ENCODE measurements at regions not wholly inside any gene's neighbourhood (a gene's known extent, or its start where the extent isn't known, plus 50 kb on each side); places are given as distances from the start of the nearest gene placed in this dataset.

DNA sequence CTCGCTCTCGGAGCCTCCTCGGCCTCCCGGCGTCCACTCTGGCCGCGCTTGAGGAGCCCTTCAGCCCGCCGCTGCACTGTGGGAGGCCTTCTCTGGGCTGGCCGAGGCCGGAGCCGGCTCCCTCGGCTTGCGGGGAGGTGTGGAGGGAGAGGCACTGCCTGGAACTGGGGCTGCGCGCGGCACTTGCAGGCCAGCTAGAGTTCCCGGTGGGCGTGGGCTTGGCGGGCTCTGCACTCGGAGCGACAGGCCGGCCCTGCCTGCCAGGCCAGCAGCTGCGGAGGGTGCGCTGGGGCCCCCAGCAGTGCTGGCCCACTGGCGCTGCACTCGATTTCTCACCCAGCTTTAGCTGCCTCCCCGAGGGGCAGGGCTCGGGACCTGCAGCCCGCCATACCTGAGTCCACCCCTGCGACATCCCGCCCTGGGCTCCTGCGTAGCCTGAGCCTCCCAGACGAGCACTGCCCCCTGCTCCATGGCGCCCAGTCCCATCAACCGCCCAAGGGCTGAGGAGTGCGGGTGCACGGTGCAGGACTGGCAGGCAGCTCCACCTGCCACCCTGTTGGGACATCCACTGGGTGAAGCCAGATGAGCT, 765.0 kb downstream of the IGSF11 start:
- DNase-seq (ENCODE audit: low read depth) = no peak

- no peak for DNase-seq (ENCODE audit: low read depth)
Observed at GRCh38 chr3:118272991-118273390, 761.7 kb downstream of the IGSF11 start.

GRCh38 chr3:118277814-118278213, 756.8 kb downstream of the IGSF11 start:
- no peak for DNase-seq (ENCODE audit: low read depth)

GRCh38 chr3:118292841-118293240, 741.8 kb downstream of the IGSF11 start:
- DNase-seq (ENCODE audit: low read depth) = no peak

- no peak for DNase-seq (ENCODE audit: low read depth)
Observed at GRCh38 chr3:118298133-118298532, 736.5 kb downstream of the IGSF11 start.

GRCh38 chr3:118304557-118304956, 730.1 kb downstream of the IGSF11 start:
- DNase-seq (ENCODE audit: low read depth) = no peak

- DNase-seq (ENCODE audit: low read depth) = no peak
Observed at GRCh38 chr3:118332699-118333098, 701.9 kb downstream of the IGSF11 start.

GRCh38 chr3:118337649-118338048, 697.0 kb downstream of the IGSF11 start:
- no peak for DNase-seq (ENCODE audit: low read depth)

- no peak for DNase-seq (ENCODE audit: low read depth)
Observed at GRCh38 chr3:118347396-118348168, 687.1 kb downstream of the IGSF11 start.

DNA sequence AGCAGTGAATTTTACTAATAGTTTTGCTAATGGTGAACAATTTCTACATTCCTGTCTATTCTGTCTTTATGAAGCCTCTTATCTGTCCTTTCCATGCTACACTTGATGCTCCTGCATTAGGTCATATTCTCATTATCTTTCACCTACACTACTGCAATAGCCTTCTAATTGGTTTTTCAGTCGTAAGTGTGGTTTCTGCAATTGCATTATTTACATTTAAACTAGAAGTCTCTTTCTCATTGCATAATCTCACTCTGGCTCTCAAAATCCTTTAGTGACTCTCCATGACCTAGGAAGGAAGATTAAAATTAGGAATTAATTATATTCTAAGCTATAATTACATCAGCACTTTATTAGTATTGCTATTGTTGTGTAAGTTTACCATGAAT, 686.5 kb downstream of the IGSF11 start:
- DNase-seq (ENCODE audit: low read depth) = no peak

- no peak for DNase-seq (ENCODE audit: low read depth)
Observed at GRCh38 chr3:118354556-118354955, 680.1 kb downstream of the IGSF11 start.

DNA sequence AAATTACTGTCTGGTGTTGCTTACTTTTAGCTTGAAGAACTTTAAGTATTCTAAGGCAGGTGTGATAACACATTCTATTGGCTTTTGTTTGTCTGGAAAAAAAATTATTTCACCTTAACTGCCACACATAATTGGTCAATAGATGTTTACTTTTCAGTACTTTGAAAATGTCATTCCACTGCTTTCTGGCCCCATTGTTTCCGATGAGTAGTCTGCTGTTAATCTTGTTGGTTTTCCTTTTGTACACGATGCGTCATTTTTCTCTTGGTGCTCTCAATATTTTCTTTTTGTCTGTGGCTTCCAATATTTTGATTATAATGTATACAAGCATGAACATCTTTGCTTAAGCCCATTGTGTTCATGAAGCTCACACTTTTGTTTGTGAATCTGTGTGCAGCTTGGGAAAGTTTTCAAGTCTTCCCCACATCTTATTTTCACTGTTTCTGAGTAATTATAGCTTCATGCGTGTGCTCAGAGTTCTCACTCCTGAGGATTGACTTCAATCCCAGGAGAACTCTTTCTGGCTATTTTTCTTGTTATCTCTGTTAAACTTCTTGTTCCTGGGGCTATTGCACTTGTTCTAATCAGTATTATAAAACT, 664.7 kb downstream of the IGSF11 start:
- DNase-seq (ENCODE audit: low read depth) = no peak

DNA sequence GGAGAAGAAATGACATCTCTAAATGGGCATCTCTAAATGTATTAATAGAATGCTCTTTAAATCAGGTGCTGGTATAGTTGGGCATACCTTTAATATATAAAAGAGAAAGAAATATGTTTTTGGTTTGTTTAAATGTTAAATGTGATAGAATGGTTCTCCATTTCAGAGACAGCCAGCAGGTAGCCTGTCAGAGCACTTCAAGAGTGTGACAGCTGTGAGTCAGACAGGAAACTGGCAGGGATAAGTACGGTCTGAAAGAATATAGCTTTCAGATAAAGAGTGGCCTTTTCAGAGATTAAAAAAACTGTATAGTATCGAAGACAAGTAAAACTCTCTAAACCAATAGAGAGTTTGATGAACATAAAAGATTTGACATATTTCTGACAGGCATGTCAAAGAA, 654.1 kb downstream of the IGSF11 start:
- DNase-seq (ENCODE audit: low read depth) = no peak

- no peak for DNase-seq (ENCODE audit: low read depth)
Observed at GRCh38 chr3:118396491-118396890, 638.2 kb downstream of the IGSF11 start.

- DNase-seq (ENCODE audit: low read depth) = no peak
Observed at GRCh38 chr3:118400086-118400485, 634.6 kb downstream of the IGSF11 start.

- no peak for DNase-seq (ENCODE audit: low read depth)
Observed at GRCh38 chr3:118400886-118401285, 633.8 kb downstream of the IGSF11 start.

DNA sequence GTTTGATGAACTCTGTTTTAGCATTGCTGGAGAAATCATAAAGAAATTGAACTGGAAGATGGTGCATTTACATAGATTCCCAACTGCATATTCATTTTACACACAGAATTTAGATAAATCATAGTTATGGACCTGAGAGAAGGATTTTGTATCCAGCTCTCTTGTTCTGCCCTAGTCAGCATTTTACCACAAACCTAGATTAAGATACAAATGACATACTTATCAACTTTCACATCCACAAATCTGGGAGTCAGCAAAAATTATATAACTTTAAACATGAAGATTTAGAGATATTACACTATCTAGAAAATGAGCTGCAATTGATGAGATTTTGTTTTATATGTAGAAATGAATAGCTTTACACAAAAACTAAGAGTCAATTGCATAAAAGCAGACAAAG, 632.8 kb downstream of the IGSF11 start:
- no peak for DNase-seq (ENCODE audit: low read depth)

- no peak for DNase-seq (ENCODE audit: low read depth)
Observed at GRCh38 chr3:118402971-118403370, 631.7 kb downstream of the IGSF11 start.

GRCh38 chr3:118406562-118406961, 628.1 kb downstream of the IGSF11 start:
- DNase-seq (ENCODE audit: low read depth) = no peak

DNA sequence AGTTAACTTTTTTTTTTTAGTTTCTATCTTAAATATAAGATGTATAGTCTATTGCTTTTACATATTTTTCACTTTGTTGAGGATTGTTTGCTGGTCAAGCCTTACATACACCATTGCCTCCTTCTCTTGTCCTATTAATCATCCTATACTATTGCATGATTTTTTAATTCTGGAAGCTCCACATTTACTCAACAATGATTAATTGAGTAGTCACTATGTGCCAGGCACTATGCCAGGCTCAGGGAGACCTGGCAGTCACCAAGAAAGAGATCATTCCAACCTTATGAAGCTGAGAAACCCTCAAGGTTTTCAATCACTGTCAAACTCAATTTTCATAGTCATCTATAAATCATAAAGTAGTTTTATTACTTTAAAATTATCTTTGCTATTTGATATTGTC, 626.2 kb downstream of the IGSF11 start:
- no peak for DNase-seq (ENCODE audit: low read depth)

DNA sequence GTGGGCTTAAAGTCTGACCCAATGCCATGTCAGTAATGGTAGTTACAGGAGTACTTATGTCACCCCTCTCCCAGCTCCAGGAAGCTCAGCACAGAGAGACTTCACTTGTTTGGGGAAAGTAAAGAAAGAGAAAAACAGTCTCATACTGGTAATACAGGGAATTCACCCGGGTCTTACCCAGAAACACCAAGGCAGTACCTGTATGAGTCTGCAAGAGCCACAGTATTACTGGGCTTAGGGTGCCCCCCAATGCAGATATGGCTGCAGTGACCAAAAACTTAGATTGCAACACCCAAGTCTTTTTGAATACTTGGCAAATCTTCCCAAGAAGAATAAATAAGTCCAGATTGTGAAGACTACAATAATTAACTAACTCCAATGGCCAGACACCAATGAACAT, 622.1 kb downstream of the IGSF11 start:
- DNase-seq (ENCODE audit: low read depth) = no peak

- DNase-seq (ENCODE audit: low read depth) = no peak
Observed at GRCh38 chr3:118425272-118425837, 609.3 kb downstream of the IGSF11 start.

GRCh38 chr3:118433825-118434224, 600.8 kb downstream of the IGSF11 start:
- no peak for DNase-seq (ENCODE audit: low read depth)
